NCI-H146 (cell line): ENCODE measurements at regions not wholly inside any gene's neighbourhood (a gene's known extent, or its start where the extent isn't known, plus 50 kb on each side); places are given as distances from the start of the nearest gene placed in this dataset.

Source experiments
- DNase-seq: peaks from one replicate; lab custom pipeline; 2025; lab: John Stamatoyannopoulos, UW

DNA sequence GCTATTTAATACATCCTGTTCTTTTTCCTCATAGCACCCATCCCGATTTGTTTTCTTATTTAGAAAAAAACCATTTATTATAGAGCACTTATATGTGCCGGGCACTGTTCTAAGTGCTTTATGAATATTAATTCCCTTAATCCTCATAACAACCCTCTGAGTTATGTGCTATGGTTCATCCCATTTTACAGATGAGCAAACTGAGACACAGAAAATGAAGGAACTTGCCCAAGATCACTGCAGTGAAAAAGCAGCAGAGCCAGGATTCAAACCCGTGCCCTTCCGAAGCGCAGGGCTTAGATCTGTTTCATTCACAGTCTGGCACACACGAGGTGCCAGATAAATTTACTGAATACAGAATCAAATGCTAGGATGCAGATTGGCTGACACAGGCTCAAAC is 85.1 kb upstream of the ZC3H12A start:
- no peak for DNase-seq

DNA sequence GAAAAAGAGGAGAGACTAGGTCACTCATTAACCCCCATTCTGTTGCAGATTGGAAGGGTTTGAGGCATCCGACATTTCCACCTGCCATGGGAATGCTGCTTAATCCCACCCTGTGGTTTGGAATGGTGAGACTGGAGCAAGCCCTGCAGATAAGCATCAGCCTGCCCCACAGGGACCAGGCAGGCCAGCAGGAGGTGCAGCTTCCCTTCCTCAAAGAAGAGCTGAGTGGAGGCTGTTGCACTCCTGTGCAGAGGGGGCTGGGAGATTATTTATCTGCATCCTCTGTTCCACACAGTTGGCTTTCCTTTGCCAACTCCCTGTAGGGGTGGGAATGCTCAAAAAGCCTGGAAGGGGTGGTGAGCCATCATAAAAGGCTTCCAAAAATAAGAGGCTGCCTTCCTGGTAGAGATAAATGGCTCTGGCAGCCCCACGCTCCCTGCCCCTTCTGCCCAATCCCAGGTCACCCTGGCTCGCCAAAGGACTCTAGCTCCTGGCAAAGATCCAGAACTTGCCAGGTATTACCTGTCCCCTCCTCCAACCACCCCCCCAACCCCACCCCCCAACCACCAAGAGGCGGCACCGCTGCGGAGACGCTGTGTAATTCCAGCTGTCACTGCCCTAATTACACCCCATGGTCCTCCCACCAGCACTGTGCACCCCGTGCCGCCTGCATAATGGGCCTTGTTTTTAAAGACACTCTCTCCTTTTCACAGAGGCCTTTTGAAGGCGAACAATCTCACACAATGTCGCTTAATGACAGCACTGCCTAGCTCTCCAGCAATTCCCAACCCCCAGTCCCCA is 83.0 kb upstream of the ZC3H12A start:
- peak; percentile 92 for DNase-seq

DNA sequence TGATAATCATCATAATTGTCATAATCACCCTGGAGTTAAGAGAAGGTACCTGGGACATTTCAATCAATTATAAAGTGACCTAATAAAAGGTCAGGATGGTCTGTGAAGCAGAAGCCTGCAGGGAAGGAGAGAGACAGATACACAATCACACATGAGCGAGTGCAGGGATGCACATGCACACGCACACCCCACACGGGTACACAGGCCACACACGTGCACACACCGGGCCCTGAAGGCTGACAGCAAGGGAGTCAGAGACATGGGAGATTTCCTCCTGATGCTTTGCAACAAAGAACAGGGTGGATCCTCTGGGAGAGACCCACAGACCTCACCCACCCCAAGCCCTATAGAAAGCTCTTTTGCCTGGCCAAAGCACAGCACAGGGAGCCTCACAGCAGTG is 82.3 kb upstream of the ZC3H12A start:
- DNase-seq: no peak

DNA sequence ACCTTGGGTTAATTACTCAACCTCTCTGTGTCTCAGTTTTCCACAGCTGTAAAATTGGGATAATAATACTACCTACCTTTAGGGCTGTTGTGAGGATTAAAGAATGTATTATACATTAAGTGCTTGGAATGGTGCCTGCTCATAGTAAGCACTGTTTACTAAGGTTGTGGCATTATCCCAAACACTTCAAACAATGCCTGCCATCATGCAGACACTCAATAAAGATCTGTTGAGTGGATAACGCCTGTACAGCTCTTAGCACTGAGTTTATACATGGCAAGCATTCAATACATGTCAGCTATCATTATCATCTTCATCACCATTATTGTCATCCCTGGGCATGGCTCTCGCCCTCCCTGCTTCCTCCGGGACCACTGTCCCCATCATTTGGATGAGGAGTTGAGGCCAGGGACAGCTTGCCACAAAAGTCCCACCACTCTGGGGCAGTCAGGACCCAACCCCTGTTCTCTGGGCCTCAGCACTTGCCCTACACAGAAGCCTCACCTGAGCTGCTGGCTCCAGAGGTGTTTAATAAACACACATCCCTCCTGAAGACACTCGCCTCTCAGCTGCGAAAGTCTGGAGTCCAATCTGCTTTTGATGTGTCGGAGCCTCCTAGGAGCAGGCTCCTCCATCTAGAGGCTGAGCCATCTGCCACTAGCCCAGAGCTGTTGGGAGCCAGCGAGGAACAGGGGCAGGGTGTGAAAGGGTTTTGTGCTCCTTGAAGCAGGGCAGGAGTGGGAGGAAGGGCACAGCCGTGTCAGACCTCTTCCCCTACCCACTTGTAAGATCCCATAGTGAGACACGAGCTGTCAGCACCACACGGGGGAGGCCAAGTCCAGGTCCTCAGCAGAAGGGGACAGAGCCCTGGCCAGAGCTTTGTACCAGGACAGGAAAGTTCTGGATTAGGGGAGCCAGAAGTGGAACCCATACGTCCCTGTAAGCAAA is 80.9 kb upstream of the ZC3H12A start:
- DNase-seq: no peak

DNA sequence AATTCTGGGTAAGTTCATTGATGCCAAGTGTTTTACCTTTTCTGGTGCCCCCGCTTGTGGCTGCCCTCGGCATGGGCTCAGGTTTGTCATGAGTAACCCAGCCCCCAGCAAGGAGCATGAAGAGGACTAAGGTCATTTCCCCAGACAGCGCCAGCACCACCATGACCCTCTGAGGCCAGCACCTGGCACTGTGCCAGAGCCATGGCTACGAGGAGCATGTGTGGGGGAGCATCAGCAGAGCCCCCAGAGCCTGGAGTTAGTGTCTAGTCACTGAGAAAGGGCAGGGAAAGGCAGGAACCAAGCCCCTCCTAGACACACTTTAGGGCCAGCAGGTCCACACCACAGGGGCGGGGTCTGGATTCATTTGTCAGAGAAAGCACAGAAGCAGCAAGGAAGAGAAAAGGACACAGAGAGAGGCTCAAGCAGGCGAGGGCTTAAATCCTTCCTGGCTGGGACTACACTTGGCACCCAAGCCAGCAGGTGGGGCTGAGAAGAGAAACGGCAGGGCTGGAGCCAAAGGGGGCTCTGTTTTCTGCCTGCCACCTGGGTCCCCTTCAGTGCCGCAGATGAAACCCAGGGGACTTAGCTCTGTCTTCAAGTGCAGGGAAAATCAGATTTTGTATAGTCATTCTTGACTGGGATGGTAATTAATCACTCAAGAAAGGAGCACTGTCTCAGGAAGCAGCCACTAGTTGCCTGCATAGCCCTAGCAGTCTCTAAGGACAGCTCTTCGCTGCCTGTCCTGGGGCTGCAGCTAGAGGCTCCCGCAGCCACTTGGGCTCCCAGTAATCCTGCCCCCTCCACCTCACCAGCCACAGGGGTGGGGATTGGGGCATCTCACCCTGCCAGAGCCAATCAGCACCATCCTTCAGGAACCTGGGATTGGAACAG is 79.6 kb upstream of the ZC3H12A start:
- no peak for DNase-seq

DNA sequence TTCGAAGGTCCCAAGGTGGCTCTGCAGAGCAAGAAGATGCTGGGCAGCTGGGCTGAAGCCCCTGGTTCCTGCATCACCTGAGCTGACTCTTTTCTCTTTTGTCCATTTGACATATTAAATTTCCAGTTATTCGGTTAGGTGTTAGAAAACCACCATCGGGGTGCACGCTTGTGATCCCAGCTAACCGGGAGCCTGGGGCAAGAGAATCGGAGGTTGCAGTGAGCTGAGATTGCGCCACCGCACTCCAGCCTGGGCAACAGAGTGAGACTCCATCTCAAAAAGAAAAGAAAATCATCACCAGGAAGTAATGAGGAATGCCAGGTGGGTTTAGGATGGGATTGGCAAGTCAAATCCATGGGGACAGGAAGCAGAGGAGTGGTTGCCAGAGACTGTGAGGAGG is 76.3 kb upstream of the ZC3H12A start:
- no peak for DNase-seq

DNA sequence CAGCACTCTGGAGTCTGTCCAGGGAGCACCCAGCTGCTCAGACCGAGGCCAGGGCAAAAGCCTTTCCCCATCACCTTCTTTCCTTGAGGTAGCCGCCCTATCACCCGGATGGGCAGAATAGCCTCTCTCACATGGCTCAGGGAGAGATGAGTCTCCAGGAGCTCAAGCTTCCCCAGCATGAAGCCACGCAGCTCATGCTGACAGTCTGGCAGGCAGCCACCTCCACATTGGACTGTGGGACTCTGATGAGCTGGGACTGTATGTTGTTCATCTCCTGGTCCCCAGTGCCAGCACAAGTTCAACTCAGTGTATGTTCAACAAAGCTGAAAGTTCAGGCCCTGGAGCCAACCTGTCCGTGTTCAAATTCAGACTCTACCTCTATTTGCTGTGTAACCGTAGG is 75.2 kb upstream of the ZC3H12A start:
- peak; percentile 55 for DNase-seq

DNA sequence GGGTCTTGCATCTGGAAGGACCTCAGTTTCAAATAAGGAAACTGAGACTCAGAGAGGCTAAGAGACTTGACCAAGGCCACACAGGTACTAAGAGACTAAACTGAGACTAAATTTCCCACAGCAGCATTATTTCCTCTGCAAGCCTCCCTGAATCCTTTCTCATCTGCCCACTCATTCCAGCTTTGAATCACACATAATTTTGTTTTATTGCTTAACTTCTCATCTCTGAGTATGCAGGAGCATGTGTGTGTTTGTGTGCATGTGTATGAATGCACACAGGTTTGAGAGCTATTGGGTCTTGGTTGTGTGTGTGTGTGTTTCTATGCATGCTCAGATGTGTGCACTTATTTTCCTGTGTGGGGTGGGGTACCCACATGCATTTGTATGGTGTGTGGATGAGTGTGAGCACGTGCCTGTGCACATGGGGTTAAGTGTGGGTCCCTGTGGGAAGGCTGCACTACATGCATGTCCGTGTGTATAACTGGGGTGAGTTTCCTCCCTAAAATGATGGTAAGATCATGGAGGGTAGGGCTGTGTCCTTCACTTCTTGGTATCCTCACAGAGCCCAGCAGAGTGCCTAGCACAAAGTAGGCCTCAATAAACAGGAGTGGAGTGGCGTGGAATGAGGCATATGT is 74.4 kb upstream of the ZC3H12A start:
- DNase-seq: no peak

DNA sequence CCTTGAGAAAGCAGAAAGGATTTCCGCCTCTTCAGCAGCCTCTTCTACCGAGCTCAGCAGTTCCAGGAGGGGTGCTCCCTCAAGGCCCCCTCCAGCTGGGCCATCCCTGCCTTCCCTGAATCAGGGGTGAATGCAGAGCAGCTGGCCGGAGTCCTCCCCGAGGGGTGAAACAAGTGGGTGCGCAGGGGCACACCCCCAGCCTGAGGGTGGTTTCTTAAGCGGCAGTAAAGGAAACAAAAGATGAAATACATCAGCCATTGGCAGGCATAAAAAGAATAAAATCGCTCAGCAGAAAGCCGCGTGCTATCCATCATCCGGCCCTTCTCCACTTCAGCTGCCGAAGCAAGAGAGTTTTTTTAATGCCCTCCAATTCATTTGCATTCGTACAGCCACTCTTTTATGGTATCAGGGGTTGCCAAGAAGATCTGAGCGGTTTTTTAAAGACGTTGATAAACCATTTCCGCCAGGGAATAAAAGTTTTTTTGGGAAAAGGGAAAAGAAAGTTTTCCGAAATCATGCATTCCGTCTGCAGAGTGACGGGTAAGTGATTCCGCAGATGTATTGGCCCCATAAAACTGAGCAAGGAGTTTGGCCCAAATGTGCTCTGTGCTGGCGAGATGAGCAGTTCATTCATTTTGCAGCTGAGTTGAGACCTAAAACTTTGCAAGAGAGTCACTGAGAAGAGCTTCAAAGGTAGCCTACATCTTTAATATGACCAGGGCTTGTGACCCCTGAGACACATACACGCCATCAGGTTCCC is 73.7 kb upstream of the ZC3H12A start:
- no peak for DNase-seq

DNA sequence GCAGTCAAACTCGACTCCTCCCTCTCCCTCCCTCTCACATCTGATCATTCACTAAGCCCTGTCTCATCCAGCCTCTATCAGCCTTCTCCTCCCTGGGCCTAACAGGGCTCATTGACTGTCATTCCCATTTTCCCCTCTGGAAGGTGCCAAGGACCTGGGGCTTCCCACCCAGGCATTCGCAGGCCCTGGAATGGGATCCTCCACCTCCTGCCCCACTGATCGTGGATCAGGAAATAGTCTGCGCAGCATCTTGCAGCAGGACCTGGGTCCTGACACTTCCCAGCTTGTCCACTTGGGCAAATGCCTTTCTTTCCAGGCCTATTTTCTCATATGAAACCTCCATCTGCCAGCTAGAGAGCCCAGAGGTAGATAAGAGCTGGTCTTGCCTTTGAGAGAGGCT is 71.2 kb upstream of the ZC3H12A start:
- no peak for DNase-seq

DNA sequence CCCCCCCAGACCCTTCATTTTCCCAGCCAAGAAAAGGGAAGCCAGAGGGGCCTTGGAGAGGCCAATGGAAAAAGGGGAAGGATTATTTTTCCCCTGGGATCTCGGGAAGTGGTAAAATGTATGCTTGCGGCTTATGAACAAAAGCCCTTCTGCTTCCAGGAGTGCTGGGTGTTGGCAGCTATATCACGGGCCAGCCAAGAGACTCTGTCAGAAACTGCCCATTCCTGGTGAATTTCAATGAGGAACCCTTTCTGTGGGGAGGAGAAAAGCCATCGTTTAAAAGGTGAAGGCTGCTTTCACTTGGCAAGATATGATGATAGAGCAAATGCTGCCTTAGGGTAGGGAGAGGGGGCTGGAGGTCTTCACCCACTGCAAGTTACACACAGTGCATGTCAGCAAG is 69.7 kb upstream of the ZC3H12A start:
- DNase-seq: no peak

DNA sequence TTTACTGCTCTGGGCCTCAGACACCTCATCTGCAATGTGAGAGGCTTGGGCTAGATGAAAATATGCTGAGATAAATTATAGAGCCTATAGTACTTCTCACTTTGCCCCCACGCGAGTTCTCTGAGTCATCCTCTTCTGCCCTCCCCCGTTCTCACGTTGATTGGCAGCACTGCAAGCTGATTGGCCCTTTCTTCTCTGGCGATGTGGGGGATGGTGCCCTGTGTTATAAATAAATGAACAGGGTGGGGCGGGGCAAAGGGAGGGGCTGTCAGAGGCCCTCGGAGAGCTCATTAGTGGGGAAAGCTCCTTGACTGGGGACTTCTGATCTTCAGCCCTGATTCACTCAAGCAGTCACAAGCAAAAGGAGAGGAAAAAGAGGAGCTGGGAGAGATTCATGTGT is 64.3 kb upstream of the ZC3H12A start:
- no peak for DNase-seq

DNA sequence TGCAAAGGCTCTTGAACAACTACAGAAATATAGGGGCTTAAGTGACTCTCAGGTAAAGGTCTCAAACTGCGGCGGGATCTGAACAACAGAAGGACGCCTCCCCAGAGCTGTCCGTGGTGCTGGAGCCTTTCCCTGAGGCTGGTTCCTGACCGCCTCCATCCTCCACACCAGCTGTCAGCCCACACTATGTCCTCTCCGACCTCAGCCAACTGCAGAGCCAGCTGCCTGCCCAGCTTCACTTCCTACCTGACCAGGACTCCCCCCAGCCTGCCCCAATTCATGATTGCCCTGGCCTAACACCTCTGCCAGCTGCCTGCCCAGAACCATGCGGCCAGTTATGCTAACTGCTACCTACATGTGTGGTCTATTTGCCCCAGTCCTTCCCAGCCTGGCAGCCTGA is 63.6 kb upstream of the ZC3H12A start:
- no peak for DNase-seq

DNA sequence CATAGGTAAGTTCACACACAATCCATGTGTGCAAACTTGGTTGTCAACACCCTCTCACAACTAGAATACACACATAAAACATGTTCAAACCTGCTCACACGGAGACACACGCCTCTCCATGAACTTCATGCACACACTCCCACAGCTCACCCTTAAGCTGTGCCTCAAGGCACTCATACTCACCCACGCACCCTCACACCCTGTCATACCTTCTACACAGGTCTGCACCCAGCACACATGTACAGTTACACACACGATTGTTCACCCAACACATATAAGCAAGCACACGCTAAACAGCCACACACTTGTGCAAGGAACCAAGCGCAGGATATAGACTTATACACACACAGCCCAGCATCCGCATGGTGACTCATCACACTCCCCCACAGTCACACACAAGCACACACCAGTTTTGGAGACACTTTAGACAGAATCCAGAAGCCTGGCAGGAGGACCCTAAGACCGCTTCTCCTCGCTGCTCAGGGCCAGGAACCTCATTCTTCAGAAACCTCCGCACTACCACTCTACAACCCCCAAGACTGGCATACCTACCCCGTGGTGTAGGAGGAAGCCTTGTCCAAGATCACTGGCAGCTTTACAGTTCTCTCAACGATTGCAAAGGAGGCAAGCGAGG is 58.7 kb upstream of the ZC3H12A start:
- DNase-seq: no peak

DNA sequence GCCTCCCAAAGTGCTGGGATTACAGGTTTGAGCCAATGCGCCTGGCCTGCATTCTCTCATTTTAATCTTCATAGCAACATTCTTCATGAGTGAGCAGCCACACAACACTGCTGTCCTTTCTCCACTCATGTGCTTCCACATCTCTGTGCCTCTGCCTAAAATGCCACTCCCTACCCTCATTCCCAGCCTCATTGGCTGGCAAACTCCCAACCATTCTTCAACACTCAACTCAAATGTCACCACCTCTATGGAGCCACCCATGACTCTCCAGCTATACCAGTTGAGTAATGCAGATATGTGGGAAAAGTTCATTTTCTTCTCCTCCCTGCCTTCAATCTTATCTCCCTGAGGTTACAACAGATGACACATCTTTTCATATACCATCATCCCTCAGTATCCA is 53.9 kb upstream of the ZC3H12A start:
- no peak for DNase-seq

DNA sequence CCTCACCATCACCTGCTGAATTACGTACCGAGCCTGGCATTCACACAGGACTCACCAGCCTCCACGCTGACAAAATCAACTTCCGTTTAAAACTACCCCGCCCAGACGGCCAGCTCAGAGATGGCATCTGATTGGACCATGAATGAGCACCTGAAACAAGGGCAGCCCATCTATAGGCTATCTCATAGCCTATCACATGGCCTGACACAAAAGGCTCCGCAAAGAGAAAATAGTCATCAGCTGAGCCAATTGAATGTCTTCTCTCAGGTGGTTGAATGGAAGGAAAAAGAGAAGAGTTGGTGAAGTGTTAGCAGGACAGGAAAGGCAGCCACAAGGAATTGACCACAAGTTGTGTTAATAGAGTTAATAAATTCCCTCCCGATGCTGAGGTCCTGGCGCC is 50.6 kb upstream of the ZC3H12A start:
- no peak for DNase-seq

DNA sequence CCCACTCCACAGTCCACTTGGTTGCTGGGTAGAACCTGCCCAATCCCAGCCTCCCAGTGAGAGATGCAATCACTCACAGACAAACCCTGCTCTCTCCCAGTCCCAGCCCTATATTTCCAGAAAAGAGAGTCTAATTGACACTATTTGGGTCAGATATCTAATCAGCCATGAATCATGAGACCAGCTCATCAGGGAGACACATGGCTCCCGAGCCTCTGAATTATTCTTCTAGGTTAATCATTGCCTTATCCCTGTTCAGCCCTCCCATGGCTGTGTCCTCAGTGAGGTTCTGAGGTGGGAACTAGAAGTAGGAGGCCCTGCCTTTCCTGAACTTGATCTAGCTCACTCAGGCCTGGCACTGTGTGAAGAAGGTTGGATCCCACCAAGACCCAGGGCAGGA is 49.9 kb upstream of the ZC3H12A start:
- no peak for DNase-seq
